HepG2 (cell line): ENCODE measurements at regions not wholly inside any gene's neighbourhood (a gene's known extent, or its start where the extent isn't known, plus 50 kb on each side); places are given as distances from the start of the nearest gene placed in this dataset.
"Not testable (repeated sequence)": the region's sequence is repeated elsewhere in the genome, so short reads cannot be mapped to it uniquely, and the experiment has no call there.

Experiments used
- ATAC-seq: fragments of 200-7000 bp; cut with Tn5 transposase; 3 replicates; pipeline ENCODE4 v1.9.1; 2020; ENCODE audit warnings: mild to moderate bottlenecking, moderate library complexity
- BruUV-seq: library from RNA; stranded (reverse); fragments of 400-500 nt; replicated peaks from 2 replicates; lab custom pipeline; 2021; lab: Mats Ljungman, UMichigan
- CTCF ChIA-PET: fragments of 300-600 bp; formaldehyde crosslinking; extraction: SDS; loops from one replicate; lab custom pipeline; 2021; ENCODE audit warnings: low total read pairs, inconsistent platforms, low intra/inter-chr PET ratio; lab: Yijun Ruan, JAX
- POLR2A ChIA-PET: fragments of 350-600 bp; sonication (Branson Sonifier 250); formaldehyde crosslinking; loops from one replicate; lab custom pipeline; 2020; ENCODE audit warnings: antibody characterized with exemption, inconsistent platforms; lab: Yijun Ruan, JAX
- DNase-seq: peaks from one replicate; pipeline ENCODE4 v3.0.0-alpha.2; 2015; ENCODE audit warnings: low spot score
- FAIRE-seq: peaks from 3 replicates; lab custom pipeline; 2011; peaks lifted over from hg19 to GRCh38; lab: Jason Lieb, UNC
- H2AFZ ChIP-seq: one replicate; pipeline ENCODE4 v1.6.1; 2011; ENCODE audit warnings: low read length, inconsistent platforms
- H3K27ac ChIP-seq: fragments of 300-600 bp; 3 replicates; pipeline ENCODE4 v1.8.0; 2011; ENCODE audit warnings: mixed run types, mild to moderate bottlenecking, mixed read lengths, low read length, inconsistent platforms; ENCODE audit not compliant: insufficient read depth; ENCODE audit errors: extremely low read length
- H3K27me3 ChIP-seq, 2 experiments: fragments of 200-600 bp in 1 of 2; 2 replicates in 1 of 2; 3 replicates in 1 of 2; pipeline versions ENCODE4 v1.6.0 to v1.8.0; 2011; ENCODE audit warnings: low read length in 2 of 2, mild to moderate bottlenecking in 2 of 2, moderate library complexity in 2 of 2, inconsistent platforms in 1 of 2; ENCODE audit not compliant: insufficient read depth in 2 of 2, control insufficient read depth in 1 of 2
- H3K36me3 ChIP-seq, 2 experiments: fragments of 200-600 bp in 1 of 2; replicated peaks in 1 of 2; 2 replicates in 1 of 2; 3 replicates in 1 of 2; pipeline versions ENCODE4 v1.5.1 to v1.8.0; 2011; ENCODE audit warnings: low read length in 2 of 2, inconsistent platforms in 1 of 2; ENCODE audit not compliant: insufficient read depth in 2 of 2, control insufficient read depth in 1 of 2
- H3K4me1 ChIP-seq: 2 replicates; pipeline ENCODE4 v1.5.1; 2012; ENCODE audit warnings: low read length, inconsistent platforms; ENCODE audit not compliant: insufficient read depth
- H3K4me2 ChIP-seq: 2 replicates; pipeline ENCODE4 v1.6.0; 2011; ENCODE audit warnings: low read depth, low read length, inconsistent platforms
- H3K4me3 ChIP-seq, 3 experiments: fragments of 200-600 bp in 1 of 3; sonication (generic), shearing (Covaris generic) in 1 of 3; replicated peaks in 1 of 3; 2 replicates each; pipeline ENCODE4 v1.5.1; 2011 to 2016; ENCODE audit warnings: low read length in 3 of 3, inconsistent platforms in 2 of 3, low read depth in 2 of 3, mild to moderate bottlenecking in 2 of 3, control low read depth in 1 of 3, mixed read lengths in 1 of 3; ENCODE audit not compliant: insufficient read depth in 1 of 3
- H3K79me2 ChIP-seq: one replicate; pipeline ENCODE4 v1.6.1; 2011; ENCODE audit warnings: low read length, inconsistent platforms; ENCODE audit not compliant: insufficient read depth
- H3K9ac ChIP-seq: 2 replicates; pipeline ENCODE4 v1.6.0; 2011; ENCODE audit warnings: mild to moderate bottlenecking, low read depth, low read length, inconsistent platforms; ENCODE audit not compliant: insufficient read depth
- H3K9me3 ChIP-seq: 2 replicates; pipeline ENCODE4 v1.5.1; 2012; ENCODE audit warnings: mild to moderate bottlenecking, low read length
- H4K20me1 ChIP-seq: 2 replicates; pipeline ENCODE4 v1.6.0; 2011; ENCODE audit warnings: inconsistent platforms, mild to moderate bottlenecking, low read length, moderate library complexity; ENCODE audit not compliant: insufficient read depth
- WGBS: methylation state at CpG from one replicate; pipeline ENCODE4 v1.1.6; 2017; ENCODE audit warnings: low lambda C conversion rate; 5-methylcytosine and 5-hydroxymethylcytosine counted together
- in situ Hi-C: cut with HindIII; loops from 2 replicates; pipeline ENCODE4 v1.10.0; 2017; ENCODE audit warnings: low pct_unique_long_range_greater_than_20kb; ENCODE audit not compliant: extremely low pct_ligation_motif_present
- intact Hi-C: fragments of 100-400 bp; cut with micrococcal nuclease; formaldehyde crosslinking; loops from one replicate; pipeline ENCODE4 v1.10.0; 2022; ENCODE audit not compliant: unreplicated experiment

- ATAC-seq, result not testable (repeated sequence)
Observed at GRCh38 chr16:15247971-15248370, 130.1 kb downstream of the NPIPA5 start.

GRCh38 chr16:15236674-15237323 lies 141.3 kb downstream of the NPIPA5 start:
- H3K79me2 ChIP-seq, H3K27me3 ChIP-seq, intact Hi-C loops, CTCF ChIA-PET, POLR2A ChIA-PET, H3K36me3 ChIP-seq, H3K9ac ChIP-seq, H3K9me3 ChIP-seq, DNase-seq, H3K4me2 ChIP-seq, H2AFZ ChIP-seq, BruUV-seq, H4K20me1 ChIP-seq, H3K4me1 ChIP-seq, in situ Hi-C loops, ATAC-seq, FAIRE-seq, H3K4me3 ChIP-seq, H3K27ac ChIP-seq: not testable (repeated sequence)
- WGBS, result 20% methylated on average over 2 of the region's 3 CpGs

More at GRCh38 chr16:15247971-15248370, 130.1 kb downstream of the NPIPA5 start:
- in situ Hi-C loops, H3K9me3 ChIP-seq, BruUV-seq, intact Hi-C loops, DNase-seq, H3K4me3 ChIP-seq, CTCF ChIA-PET, H2AFZ ChIP-seq, H3K4me2 ChIP-seq, H3K4me1 ChIP-seq, H3K27ac ChIP-seq, H3K79me2 ChIP-seq, H3K9ac ChIP-seq, H3K36me3 ChIP-seq, H3K27me3 ChIP-seq, FAIRE-seq, POLR2A ChIA-PET, H4K20me1 ChIP-seq: not testable (repeated sequence)
- WGBS, result no CpG with 5 or more reads among the region's 2 CpGs

GRCh38 chr16:15235140-15235539 lies 141.1 kb upstream of the RRN3 start:
- WGBS, result under 1% methylated on average over 5 of the region's 5 CpGs
- CTCF ChIA-PET, FAIRE-seq, H3K4me1 ChIP-seq, H3K79me2 ChIP-seq, H3K9me3 ChIP-seq, H2AFZ ChIP-seq, in situ Hi-C loops, H3K27me3 ChIP-seq, H3K9ac ChIP-seq, H3K4me3 ChIP-seq, H4K20me1 ChIP-seq, DNase-seq, intact Hi-C loops, H3K36me3 ChIP-seq, H3K4me2 ChIP-seq, BruUV-seq, POLR2A ChIA-PET, H3K27ac ChIP-seq: not testable (repeated sequence)
- peak; percentile 81 for ATAC-seq

- FAIRE-seq, ATAC-seq, H3K27me3 ChIP-seq, H3K4me2 ChIP-seq, intact Hi-C loops, in situ Hi-C loops, H3K9me3 ChIP-seq, POLR2A ChIA-PET, H3K4me1 ChIP-seq, H3K79me2 ChIP-seq, H3K36me3 ChIP-seq, H2AFZ ChIP-seq, CTCF ChIA-PET, H3K27ac ChIP-seq, DNase-seq, H3K4me3 ChIP-seq, H4K20me1 ChIP-seq, H3K9ac ChIP-seq, BruUV-seq: not testable (repeated sequence)
- WGBS, result no CpG with 5 or more reads among the region's 9 CpGs
Observed at GRCh38 chr16:15234702-15235101, 140.6 kb upstream of the RRN3 start.
